Epithelial cell of proximal tubule (primary cell): ENCODE measurements at regions not wholly inside any gene's neighbourhood (a gene's known extent, or its start where the extent isn't known, plus 50 kb on each side); places are given as distances from the start of the nearest gene placed in this dataset.
A peak's percentile ranks its signal among the peaks of the same experiment; 100 is the strongest.

Source experiments
- DNase-seq: peaks from one replicate; pipeline ENCODE4 v3.0.0-alpha.2; 2011; ENCODE audit warnings: low read depth
- H3K4me3 ChIP-seq: 2 replicates; pipeline ENCODE4 v1.5.1; 2011; ENCODE audit warnings: low read depth, mild to moderate bottlenecking, low read length
- TF ChIP-seq, protein P1 (sequence below): conservative IDR thresholded peaks from 2 replicates; pipeline ENCODE4 v1.5.1; 2012; ENCODE audit warnings: low read depth, mild to moderate bottlenecking, low read length

DNA sequence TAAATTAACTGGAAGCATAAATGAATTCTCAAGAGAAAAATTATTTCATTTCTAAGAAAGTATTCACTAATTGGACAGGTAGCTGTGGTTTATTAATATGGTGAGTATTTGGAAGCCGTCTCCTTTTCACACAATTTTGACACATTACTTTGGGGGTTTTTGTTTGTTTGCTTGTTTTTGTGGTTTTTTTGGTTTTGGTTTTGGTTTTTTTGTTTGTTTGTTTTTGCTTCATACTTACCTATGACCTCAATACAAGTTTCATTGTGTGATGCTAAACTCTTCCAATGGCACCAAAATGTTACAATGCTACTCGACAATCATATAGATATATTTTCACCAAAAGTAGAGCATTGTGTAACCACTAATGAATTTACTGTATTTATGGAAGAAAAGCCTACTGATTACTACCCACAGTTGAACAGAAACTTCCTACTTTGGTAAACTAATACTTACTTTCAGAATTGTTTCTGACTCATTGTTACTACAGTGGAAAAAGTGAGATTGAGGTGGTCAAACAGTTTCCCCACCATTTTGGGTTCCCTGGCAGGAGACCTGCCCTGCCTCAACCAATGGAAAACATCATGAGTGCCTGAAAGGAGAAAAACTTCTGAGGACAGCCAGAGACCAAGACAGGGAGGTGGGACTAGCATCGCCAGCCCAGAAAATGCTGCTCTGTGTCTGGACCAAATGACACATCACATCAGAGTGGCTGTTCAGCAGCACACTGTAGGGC is 443.1 kb downstream of the HNRNPD start:
- no peak overlapping the region for H3K4me3 ChIP-seq
- DNase-seq, result no peak
- TF ChIP-seq, protein P1, sequence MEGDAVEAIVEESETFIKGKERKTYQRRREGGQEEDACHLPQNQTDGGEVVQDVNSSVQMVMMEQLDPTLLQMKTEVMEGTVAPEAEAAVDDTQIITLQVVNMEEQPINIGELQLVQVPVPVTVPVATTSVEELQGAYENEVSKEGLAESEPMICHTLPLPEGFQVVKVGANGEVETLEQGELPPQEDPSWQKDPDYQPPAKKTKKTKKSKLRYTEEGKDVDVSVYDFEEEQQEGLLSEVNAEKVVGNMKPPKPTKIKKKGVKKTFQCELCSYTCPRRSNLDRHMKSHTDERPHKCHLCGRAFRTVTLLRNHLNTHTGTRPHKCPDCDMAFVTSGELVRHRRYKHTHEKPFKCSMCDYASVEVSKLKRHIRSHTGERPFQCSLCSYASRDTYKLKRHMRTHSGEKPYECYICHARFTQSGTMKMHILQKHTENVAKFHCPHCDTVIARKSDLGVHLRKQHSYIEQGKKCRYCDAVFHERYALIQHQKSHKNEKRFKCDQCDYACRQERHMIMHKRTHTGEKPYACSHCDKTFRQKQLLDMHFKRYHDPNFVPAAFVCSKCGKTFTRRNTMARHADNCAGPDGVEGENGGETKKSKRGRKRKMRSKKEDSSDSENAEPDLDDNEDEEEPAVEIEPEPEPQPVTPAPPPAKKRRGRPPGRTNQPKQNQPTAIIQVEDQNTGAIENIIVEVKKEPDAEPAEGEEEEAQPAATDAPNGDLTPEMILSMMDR, result no peak

DNA sequence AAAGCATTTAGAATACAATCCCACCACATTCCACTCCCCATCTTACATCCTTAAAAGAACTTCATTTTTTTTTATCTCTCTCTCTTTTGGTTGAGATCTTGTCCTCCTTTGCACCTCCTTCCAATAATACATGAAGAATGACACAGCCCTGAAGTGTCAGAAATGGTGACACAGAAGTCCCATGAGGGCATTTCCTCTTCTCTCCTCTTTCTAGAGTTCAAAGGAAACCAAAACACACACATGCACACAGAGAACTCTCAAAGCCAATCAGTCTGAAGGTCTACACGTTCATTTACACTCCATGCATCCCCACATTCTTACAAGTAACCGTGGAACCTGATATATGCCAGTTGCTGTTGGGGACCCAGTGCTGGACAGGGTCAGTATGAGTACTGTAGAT is 450.7 kb downstream of the HNRNPD start:
- H3K4me3 ChIP-seq, result no peak overlapping the region
- DNase-seq, result no peak
- TF ChIP-seq, protein P1, result no peak

DNA sequence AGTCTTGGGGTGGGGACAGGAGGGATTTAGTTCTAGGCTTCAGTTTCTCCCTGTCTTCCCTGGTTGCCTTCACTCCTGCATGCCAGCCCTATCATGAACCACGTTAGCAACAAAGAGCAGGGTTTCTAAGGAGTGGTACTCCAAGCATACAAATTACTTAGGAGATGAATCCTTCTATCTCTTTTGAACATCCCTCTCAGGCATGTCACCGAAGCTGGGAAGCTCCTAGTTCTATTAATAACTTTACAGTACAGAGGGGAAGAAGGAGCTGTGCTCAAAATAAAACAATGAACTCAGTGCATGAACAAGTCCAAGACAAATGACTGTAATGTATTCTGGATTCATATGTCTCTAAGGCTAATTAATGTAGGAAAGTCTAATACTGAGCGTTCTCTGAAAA is 450.6 kb upstream of the RASGEF1B start:
- TF ChIP-seq, protein P1, result no peak
- no peak for DNase-seq
- no peak overlapping the region for H3K4me3 ChIP-seq

DNA sequence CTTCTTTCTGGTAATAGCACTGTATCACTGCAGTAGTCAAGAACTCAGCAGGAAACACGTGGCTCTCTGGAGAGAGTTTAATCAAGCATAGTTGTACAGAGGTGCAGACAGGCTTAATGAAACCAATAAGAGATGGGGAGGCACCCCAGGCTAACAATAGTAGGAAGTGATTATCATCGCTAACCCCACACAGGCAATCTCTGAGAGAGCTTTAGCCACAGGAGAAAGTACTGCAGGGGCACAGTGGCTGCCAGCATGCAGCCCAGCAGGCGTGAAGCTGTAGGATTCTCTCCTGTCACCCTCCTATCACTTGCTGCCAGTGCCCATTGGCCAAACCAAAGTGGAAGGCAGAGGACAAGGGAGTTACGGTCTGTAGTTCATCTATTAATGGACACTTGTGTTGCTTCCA is 450.0 kb upstream of the RASGEF1B start:
- no peak overlapping the region for H3K4me3 ChIP-seq
- DNase-seq, result no peak
- TF ChIP-seq, protein P1, result no peak

DNA sequence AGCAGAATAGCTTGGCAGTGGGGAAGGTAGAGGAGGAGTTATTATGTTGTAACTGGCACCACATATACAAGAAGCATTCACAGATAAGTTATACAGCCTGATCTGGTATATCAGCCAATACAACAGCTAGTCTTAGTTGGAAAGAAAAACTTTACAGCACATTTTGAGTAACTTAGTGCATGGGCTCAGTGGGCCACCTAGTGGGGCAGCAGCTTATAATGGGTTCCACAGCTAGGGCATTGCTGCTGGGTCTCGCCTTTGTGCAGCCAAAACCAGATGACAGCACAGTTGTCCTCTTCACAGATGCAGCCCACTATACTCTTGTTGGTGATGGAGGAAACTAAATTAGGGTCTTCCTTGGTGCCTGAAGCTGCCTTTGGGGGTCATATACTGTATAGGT is 448.1 kb upstream of the RASGEF1B start:
- TF ChIP-seq, protein P1, result peak; percentile 58
- no peak for DNase-seq
- H3K4me3 ChIP-seq, result no peak overlapping the region

DNA sequence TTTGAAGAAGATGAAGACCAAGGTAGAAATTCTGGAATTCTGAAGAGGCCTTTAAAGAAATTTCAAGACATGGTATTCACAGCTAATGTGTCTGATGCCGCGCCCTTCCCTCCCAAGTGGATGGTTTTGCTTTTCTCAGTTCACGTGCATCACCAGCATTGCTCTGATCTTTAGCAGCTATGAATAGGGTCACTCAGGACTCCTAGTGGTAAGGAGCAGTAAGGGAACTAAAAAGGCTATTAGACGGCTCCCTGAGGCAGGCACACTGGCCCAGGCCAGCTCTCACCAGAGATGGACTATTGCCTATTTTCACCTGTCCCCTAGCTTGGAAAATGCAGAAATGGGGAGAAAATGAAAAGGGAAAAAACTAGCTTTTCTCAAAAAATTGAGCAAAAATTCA is 447.5 kb upstream of the RASGEF1B start:
- no peak overlapping the region for H3K4me3 ChIP-seq
- peak; percentile 25 for DNase-seq
- TF ChIP-seq, protein P1, result peak; percentile 79

DNA sequence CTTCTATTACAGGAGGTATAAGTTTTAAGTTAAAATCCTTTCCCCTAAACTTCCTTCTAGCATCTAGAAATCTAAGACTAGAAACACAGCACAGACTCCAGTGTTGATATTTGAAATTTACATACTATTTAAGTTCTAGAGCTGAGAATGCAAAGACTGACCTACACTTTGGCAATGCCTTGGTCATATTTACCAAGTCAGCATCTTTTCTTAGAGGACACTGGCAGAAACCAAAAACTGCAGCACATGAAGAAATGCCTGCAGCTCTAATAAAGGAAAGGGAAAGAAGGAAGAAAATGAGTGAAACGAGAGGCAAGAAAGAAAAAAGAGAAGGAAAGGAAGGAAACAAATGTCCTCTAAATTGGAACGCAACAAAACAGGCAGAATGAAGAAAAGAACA is 443.7 kb upstream of the RASGEF1B start:
- no peak for DNase-seq

More for the DNA sequence above, 443.7 kb upstream of the RASGEF1B start:
- TF ChIP-seq, protein P1, result no peak
- H3K4me3 ChIP-seq, result no peak overlapping the region
